ENCODE measurements at regions not wholly inside any gene's neighbourhood (a gene's known extent, or its start where the extent isn't known, plus 50 kb on each side); places are given as distances from the start of the nearest gene placed in this dataset.

DNA sequence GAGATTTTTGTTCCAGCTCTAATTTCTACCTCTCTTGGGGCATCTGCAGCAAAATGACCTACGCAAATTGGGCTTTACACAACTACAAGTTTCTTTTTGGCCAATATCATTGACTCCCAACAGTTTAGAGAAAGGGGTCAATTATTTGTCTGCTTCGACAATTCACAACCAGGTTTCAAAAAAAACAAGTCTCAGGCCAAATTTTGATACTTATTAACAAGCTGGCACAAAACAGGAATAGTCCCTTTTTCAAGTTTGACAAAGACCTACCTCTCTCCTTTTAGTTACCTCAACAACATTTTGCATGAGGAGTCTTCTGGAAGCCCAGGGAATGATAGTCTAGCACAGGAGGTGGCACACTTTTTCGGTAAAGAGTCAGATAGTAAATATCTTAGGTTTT, 97.9 kb upstream of the TSHZ2 start:
- Mint-ChIP-seq H3K4me3 (no peak overlapping the region), H3K4me1 (ENCODE audit: low read depth) (no peaks in the 10 kb centered on the region), H3K27ac (no peak overlapping the region), H3K27me3 (no peaks in the 10 kb centered on the region), H3K9me3 (no peaks in the 10 kb centered on the region), H3K36me3 (ENCODE audit: low read depth) (no peaks in the 10 kb centered on the region)
- TF ChIP-seq, protein P1, sequence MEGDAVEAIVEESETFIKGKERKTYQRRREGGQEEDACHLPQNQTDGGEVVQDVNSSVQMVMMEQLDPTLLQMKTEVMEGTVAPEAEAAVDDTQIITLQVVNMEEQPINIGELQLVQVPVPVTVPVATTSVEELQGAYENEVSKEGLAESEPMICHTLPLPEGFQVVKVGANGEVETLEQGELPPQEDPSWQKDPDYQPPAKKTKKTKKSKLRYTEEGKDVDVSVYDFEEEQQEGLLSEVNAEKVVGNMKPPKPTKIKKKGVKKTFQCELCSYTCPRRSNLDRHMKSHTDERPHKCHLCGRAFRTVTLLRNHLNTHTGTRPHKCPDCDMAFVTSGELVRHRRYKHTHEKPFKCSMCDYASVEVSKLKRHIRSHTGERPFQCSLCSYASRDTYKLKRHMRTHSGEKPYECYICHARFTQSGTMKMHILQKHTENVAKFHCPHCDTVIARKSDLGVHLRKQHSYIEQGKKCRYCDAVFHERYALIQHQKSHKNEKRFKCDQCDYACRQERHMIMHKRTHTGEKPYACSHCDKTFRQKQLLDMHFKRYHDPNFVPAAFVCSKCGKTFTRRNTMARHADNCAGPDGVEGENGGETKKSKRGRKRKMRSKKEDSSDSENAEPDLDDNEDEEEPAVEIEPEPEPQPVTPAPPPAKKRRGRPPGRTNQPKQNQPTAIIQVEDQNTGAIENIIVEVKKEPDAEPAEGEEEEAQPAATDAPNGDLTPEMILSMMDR (IDR thresholded peaks at IDR 0.05): no peak
- Histone ChIP-seq H3K27ac (ENCODE audit: low read depth in 1 of 2, low read length in 2 of 2) (no peak overlapping the region), H3K4me1 (ENCODE audit: insufficient read depth, low read length) (no peaks in the 10 kb centered on the region), H3K9me3 (ENCODE audit: control insufficient read depth in 1 of 2, insufficient read depth in 1 of 2, low read length in 2 of 2) (no peaks in the 10 kb centered on the region), H3K27me3 (ENCODE audit: control insufficient read depth in 1 of 2, insufficient read depth in 2 of 2, low read length in 2 of 2) (no peaks in the 10 kb centered on the region), H3K36me3 (ENCODE audit: insufficient read depth, low read length) (no peaks in the 10 kb centered on the region), H3K4me3 (ENCODE audit: low read length) (no peak overlapping the region)
- DNase-seq (no peak), ATAC-seq (ENCODE audit: poor library complexity) (no peak)
- ChIA-PET POLR2A (no interaction called here), CTCF (no interaction called here)
- intact Hi-C loops (cut with DNase I, micrococcal nuclease): no loop called here

DNA sequence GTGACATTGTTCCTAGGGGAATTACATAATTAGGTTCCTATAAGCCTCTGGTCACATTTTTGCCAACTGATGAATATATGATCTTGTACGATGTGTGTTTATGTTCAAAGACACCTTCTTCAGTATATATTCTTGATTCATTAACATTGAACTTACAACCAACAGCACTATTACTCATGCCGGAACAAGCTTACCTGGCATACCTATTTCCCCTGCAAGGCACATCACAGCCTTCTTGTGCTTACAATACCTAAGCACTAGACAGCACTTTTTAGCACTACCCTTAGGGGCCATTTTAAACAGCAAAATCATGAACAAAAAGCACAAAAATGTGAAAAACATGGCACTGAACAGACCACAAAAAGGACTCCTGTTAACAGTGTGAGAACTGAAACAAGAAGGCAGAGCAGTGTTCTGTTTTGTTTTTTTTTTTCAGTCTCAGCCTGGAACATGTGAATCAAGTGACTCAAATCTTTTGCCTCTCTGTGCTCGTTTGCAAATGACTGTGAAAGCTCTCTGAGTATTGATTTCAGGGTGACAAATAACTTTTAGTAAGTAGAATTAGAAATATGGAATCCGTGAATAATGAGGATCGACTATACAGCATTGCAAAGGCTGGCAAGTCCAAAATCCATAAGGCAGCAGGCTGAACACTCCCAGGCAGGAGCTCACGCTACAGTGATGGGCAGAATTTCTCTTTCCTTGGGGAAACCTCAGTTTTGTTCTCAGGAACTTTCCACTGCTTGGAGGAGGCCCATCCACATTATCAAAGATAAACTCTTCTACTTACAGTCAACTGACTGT, 102.3 kb upstream of the TSHZ2 start:
- intact Hi-C loops (cut with DNase I, micrococcal nuclease): no loop called here
- H3K4me1 ChIP-seq (ENCODE audit: insufficient read depth, low read length): no peaks in the 10 kb centered on the region
- Mint-ChIP-seq H3K4me1 (ENCODE audit: low read depth) (peaks cover 1% of the 10 kb centered on the region), H3K9me3 (peaks cover 2% of the 10 kb centered on the region), H3K36me3 (ENCODE audit: low read depth) (no peaks in the 10 kb centered on the region), H3K27ac (no peak overlapping the region), H3K27me3 (no peaks in the 10 kb centered on the region), H3K4me3 (no peak overlapping the region)
- DNase-seq (no peak), ATAC-seq (ENCODE audit: poor library complexity) (no peak)
- no peaks in the 10 kb centered on the region for H3K9me3 ChIP-seq (ENCODE audit: control insufficient read depth in 1 of 2, insufficient read depth in 1 of 2, low read length in 2 of 2)
- no peaks in the 10 kb centered on the region for H3K27me3 ChIP-seq (ENCODE audit: control insufficient read depth in 1 of 2, insufficient read depth in 2 of 2, low read length in 2 of 2)
- TF ChIP-seq, protein P1 (IDR thresholded peaks at IDR 0.05): no peak
- CTCF ChIA-PET: no interaction called here
- POLR2A ChIA-PET: interaction anchor here (0.5 kb wide), 1 partner anchor 362 kb away, joined by 3 read pairs; no protein-coding TSS in a partner anchor
- H3K36me3 ChIP-seq (ENCODE audit: insufficient read depth, low read length): no peaks in the 10 kb centered on the region
- no peak overlapping the region for H3K27ac ChIP-seq (ENCODE audit: low read depth in 1 of 2, low read length in 2 of 2)
- H3K4me3 ChIP-seq (ENCODE audit: low read length): no peak overlapping the region

DNA sequence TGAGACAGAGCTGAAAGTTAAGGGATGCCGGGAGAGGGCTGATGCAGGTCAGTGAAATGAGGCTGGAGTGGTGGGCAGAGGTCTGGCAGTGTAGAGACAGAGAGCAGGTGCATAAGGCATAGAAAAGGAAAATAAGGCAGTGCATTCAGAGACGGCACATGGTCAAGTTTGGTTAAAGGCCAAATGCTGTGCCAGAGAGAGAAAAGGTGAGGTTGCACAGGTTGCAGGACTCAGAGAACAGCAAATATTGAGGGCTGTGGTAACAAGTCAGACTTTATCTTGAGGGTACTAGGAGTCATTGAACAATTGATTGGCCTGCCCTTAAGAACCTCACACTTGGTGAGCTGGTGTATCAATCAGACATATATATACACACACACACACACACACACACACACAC, 102.9 kb upstream of the TSHZ2 start:
- Histone ChIP-seq H3K4me1 (ENCODE audit: insufficient read depth, low read length) (no peaks in the 10 kb centered on the region), H3K4me3 (ENCODE audit: low read length) (no peak overlapping the region), H3K27ac (ENCODE audit: low read depth in 1 of 2, low read length in 2 of 2) (no peak overlapping the region), H3K27me3 (ENCODE audit: control insufficient read depth in 1 of 2, insufficient read depth in 2 of 2, low read length in 2 of 2) (no peaks in the 10 kb centered on the region), H3K36me3 (ENCODE audit: insufficient read depth, low read length) (no peaks in the 10 kb centered on the region), H3K9me3 (ENCODE audit: control insufficient read depth in 1 of 2, insufficient read depth in 1 of 2, low read length in 2 of 2) (no peaks in the 10 kb centered on the region)
- intact Hi-C loops (cut with DNase I, micrococcal nuclease): no loop called here
- DNase-seq: no peak
- H3K27ac Mint-ChIP-seq: no peak overlapping the region
- no peak overlapping the region for H3K4me3 Mint-ChIP-seq
- no peaks in the 10 kb centered on the region for H3K27me3 Mint-ChIP-seq
- H3K9me3 Mint-ChIP-seq: peaks cover 2% of the 10 kb centered on the region
- peaks cover 7% of the 10 kb centered on the region for H3K4me1 Mint-ChIP-seq (ENCODE audit: low read depth)
- ATAC-seq (ENCODE audit: poor library complexity): no peak
- ChIA-PET POLR2A (interaction anchor here (0.5 kb wide), 1 partner anchor 361 kb away, joined by 3 read pairs; no protein-coding TSS in a partner anchor), CTCF (no interaction called here)
- H3K36me3 Mint-ChIP-seq (ENCODE audit: low read depth): no peaks in the 10 kb centered on the region
- TF ChIP-seq, protein P1 (IDR thresholded peaks at IDR 0.05): no peak
